ENCODE measurements at regions not wholly inside any gene's neighbourhood (a gene's known extent, or its start where the extent isn't known, plus 50 kb on each side); places are given as distances from the start of the nearest gene placed in this dataset.

DNA sequence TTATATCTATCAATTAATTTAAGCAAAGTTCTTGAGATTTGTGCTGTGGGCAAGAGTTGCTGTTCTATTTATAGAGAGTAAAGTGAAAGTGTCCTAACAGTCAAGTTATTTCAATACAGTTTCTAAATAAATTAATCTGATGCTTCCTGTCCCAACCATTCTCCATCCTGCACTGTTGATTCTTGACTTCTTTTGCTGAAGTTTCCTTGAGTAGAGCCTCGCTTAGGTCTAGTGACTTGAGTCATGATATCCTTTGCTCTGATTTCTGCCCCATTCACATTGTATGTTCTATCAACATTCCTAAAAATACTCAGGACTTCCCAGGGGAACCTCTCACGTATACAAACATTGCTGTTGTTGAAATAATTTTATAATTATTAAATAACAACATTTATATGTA is 498.4 kb upstream of the ALCAM start:
- Histone ChIP-seq H2BK120ac (ENCODE audit: low read depth, low read length, poor library complexity, severe bottlenecking) (no peak overlapping the region), H2BK5ac (ENCODE audit: insufficient read length, low read length) (no peak overlapping the region), H3K18ac (ENCODE audit: insufficient read length, low read depth, low read length) (no peak overlapping the region), H4K91ac (ENCODE audit: insufficient read length, low read depth, low read length) (no peak overlapping the region), H3K9me3 (ENCODE audit: control insufficient read depth, low read depth, low read length) (no peaks in the 10 kb centered on the region), H2BK20ac (ENCODE audit: low read depth, low read length, poor library complexity, severe bottlenecking) (no peak overlapping the region), H3K79me2 (ENCODE audit: insufficient read depth, low read length) (no peaks in the 10 kb centered on the region), H3K14ac (ENCODE audit: insufficient read depth, low read length) (no peak overlapping the region), H3K56ac (ENCODE audit: insufficient read length, low read depth, low read length) (no peak overlapping the region), H3K23ac (ENCODE audit: insufficient read length, low read depth, low read length) (no peak overlapping the region), H3K23me2 (ENCODE audit: insufficient read length, low read depth, low read length, poor library complexity, severe bottlenecking) (no peaks in the 10 kb centered on the region), H2AK5ac (ENCODE audit: insufficient read length, low read length) (no peak overlapping the region), H2AFZ (ENCODE audit: low read length) (no peak overlapping the region), H3K79me1 (ENCODE audit: insufficient read depth, low read depth, low read length, poor library complexity, severe bottlenecking) (no peaks in the 10 kb centered on the region), H2BK12ac (ENCODE audit: insufficient read length, low read depth, low read length) (no peak overlapping the region), H3K4me2 (ENCODE audit: insufficient read depth, insufficient read length, low read length) (no peak overlapping the region), H3K27ac (ENCODE audit: insufficient read length, low read depth, low read length) (no peak overlapping the region), H3T11ph (ENCODE audit: low read length) (no peak overlapping the region), H4K5ac (ENCODE audit: insufficient read length, low read depth, low read length) (no peak overlapping the region), H4K8ac (replicated peaks; ENCODE audit: insufficient read length, low read depth, low read length) (no peak overlapping the region), H4K20me1 (ENCODE audit: control insufficient read depth, insufficient read depth, insufficient read length) (no peaks in the 10 kb centered on the region), H3K4ac (ENCODE audit: low read depth, low read length) (no peak overlapping the region), H3K4me1 (ENCODE audit: insufficient read depth, low read length) (no peaks in the 10 kb centered on the region), H2BK15ac (ENCODE audit: low read depth, low read length) (no peak overlapping the region), H3K9ac (ENCODE audit: extremely low read depth, insufficient read length, low read length) (no peak overlapping the region), H3K27me3 (ENCODE audit: insufficient read depth, low read length) (no peaks in the 10 kb centered on the region)
- no peak overlapping the region for H3K27ac Mint-ChIP-seq
- no peaks in the 10 kb centered on the region for H3K27me3 Mint-ChIP-seq (ENCODE audit: low read depth)
- no CpG with 5 or more reads among the region's 2 CpGs for WGBS (ENCODE audit: extremely low coverage, insufficient read length, low lambda C conversion rate)
- TF ChIP-seq, protein P1, sequence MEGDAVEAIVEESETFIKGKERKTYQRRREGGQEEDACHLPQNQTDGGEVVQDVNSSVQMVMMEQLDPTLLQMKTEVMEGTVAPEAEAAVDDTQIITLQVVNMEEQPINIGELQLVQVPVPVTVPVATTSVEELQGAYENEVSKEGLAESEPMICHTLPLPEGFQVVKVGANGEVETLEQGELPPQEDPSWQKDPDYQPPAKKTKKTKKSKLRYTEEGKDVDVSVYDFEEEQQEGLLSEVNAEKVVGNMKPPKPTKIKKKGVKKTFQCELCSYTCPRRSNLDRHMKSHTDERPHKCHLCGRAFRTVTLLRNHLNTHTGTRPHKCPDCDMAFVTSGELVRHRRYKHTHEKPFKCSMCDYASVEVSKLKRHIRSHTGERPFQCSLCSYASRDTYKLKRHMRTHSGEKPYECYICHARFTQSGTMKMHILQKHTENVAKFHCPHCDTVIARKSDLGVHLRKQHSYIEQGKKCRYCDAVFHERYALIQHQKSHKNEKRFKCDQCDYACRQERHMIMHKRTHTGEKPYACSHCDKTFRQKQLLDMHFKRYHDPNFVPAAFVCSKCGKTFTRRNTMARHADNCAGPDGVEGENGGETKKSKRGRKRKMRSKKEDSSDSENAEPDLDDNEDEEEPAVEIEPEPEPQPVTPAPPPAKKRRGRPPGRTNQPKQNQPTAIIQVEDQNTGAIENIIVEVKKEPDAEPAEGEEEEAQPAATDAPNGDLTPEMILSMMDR (conservative IDR thresholded peaks at IDR 0.05): no peak
- H3K4me1 Mint-ChIP-seq: no peaks in the 10 kb centered on the region
- no peak for DNase-seq
- no peaks in the 10 kb centered on the region for H3K9me3 Mint-ChIP-seq
- no peak overlapping the region for H3K4me3 Mint-ChIP-seq
- no peaks in the 10 kb centered on the region for H3K36me3 Mint-ChIP-seq (ENCODE audit: insufficient read depth in 1 of 3, low read depth in 3 of 3)
